PC-9 (cell line): ENCODE measurements at regions not wholly inside any gene's neighbourhood (a gene's known extent, or its start where the extent isn't known, plus 50 kb on each side); places are given as distances from the start of the nearest gene placed in this dataset.

Experiments
- BruUV-seq: library from RNA; stranded (reverse); fragments of 400-500 nt; replicated peaks from 2 replicates; lab custom pipeline; 2021; lab: Mats Ljungman, UMichigan
- CTCF ChIA-PET: fragments of 300-600 bp; sonication (Branson Sonifier 250); formaldehyde crosslinking; loops from one replicate; lab custom pipeline; 2022; ENCODE audit warnings: antibody characterized with exemption; lab: Charles Lee
- POLR2A ChIA-PET: fragments of 300-600 bp; sonication (Branson Sonifier 250); formaldehyde crosslinking; loops from one replicate; lab custom pipeline; 2022; ENCODE audit warnings: antibody characterized with exemption; ENCODE audit not compliant: unreplicated experiment; lab: Charles Lee
- DNase-seq, 2 experiments: peaks; one replicate each; pipeline versions ENCODE4 v3.0.0 to v3.0.0-alpha.2; 2015 to 2022; ENCODE audit warnings: mixed read lengths in 1 of 2
- H2AFZ ChIP-seq: fragments of 200-600 bp; sonication (generic); 2 replicates; pipeline ENCODE4 v1.8.1; 2017; ENCODE audit warnings: antibody characterized with exemption
- H3F3A ChIP-seq: fragments of 200-600 bp; sonication (generic); 2 replicates; pipeline ENCODE4 v1.8.1; 2017; ENCODE audit warnings: antibody characterized with exemption, mild to moderate bottlenecking, low read depth; ENCODE audit not compliant: insufficient read depth
- H3K27ac ChIP-seq: fragments of 200-600 bp; sonication (generic); 2 replicates; pipeline ENCODE4 v1.6.1; 2016; ENCODE audit warnings: mixed run types
- H3K27me3 ChIP-seq: fragments of 200-600 bp; sonication (generic); 2 replicates; pipeline ENCODE4 v1.6.1; 2016; ENCODE audit warnings: low read depth, mixed run types; ENCODE audit not compliant: insufficient read depth
- H3K36me3 ChIP-seq: fragments of 200-600 bp; sonication (generic); 2 replicates; pipeline ENCODE4 v1.6.1; 2016; ENCODE audit warnings: low read depth, mixed run types
- H3K4me1 ChIP-seq: fragments of 200-600 bp; sonication (generic); replicated peaks from 2 replicates; pipeline ENCODE4 v1.6.1; 2016; ENCODE audit warnings: mixed run types; ENCODE audit not compliant: insufficient read depth
- H3K4me2 ChIP-seq: fragments of 200-600 bp; sonication (generic); 2 replicates; pipeline ENCODE4 v1.6.1; 2017; ENCODE audit warnings: mixed run types
- H3K4me3 ChIP-seq: fragments of 200-600 bp; sonication (generic); 2 replicates; pipeline ENCODE4 v1.6.1; 2016; ENCODE audit warnings: mixed run types
- H3K79me2 ChIP-seq: fragments of 200-600 bp; sonication (generic); 2 replicates; pipeline ENCODE4 v1.6.1; 2017; ENCODE audit warnings: low read depth, mixed run types
- H3K9me2 ChIP-seq: fragments of 200-600 bp; sonication (generic); 2 replicates; pipeline ENCODE4 v1.8.1; 2017; ENCODE audit warnings: mild to moderate bottlenecking; ENCODE audit not compliant: insufficient read depth
- H3K9me3 ChIP-seq: fragments of 200-600 bp; sonication (generic); 2 replicates; pipeline ENCODE4 v1.8.1; 2016; ENCODE audit warnings: low read depth; ENCODE audit not compliant: insufficient read depth
- H4K20me1 ChIP-seq: fragments of 200-600 bp; sonication (generic); 2 replicates; pipeline ENCODE4 v1.8.1; 2017; ENCODE audit not compliant: insufficient read depth
- EZH2 ChIP-seq: fragments of 200-600 bp; sonication (generic); IDR thresholded peaks from 2 replicates; pipeline ENCODE4 v1.8.0; 2017; ENCODE audit warnings: antibody characterized with exemption, low read depth
- intact Hi-C: fragments of 100-400 bp; cut with micrococcal nuclease; formaldehyde crosslinking; loops from one replicate; pipeline ENCODE4 v1.10.0; 2022; ENCODE audit not compliant: unreplicated experiment
- TF ChIP-seq, protein P1 (sequence below): fragments of 200-600 bp; sonication (generic); conservative IDR thresholded peaks from 2 replicates; pipeline ENCODE4 v1.6.1; 2017; ENCODE audit warnings: mixed run types, antibody characterized with exemption, mild to moderate bottlenecking, moderate library complexity

DNA sequence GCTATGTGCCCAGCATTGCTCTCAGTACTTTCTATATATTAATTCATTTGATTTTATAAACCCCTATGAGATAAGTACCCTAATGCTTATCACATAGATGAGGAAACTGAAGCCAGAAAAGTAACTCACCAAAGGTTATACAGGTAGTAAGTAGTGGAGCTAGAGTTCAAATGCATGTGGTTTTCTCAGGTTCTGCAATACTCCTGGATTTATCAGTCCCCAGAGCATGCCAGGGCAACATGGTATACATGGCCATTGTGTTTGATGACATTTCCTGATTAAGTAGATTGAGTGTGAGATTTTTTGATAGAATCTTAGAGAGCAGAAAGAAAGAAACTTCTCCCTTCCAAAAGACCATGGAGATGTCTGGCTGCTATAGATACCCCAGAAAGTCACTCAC lies 233.1 kb downstream of the IKZF2 start:
- Histone ChIP-seq H3K4me3 (no peak overlapping the region), H3K9me2 (no peaks in the 10 kb centered on the region), H2AFZ (no peak overlapping the region), H3K36me3 (no peaks in the 10 kb centered on the region; the same call in 1 of the 2 replicates), H3K4me1 (peaks cover 55% of the 10 kb centered on the region), H3K79me2 (no peaks in the 10 kb centered on the region), H3K27ac (peak overlapping the region; percentile 98), H3K4me2 (peak overlapping the region; percentile 60), H3K9me3 (no peaks in the 10 kb centered on the region), H3F3A (peaks cover 33% of the 10 kb centered on the region), H3K27me3 (no peaks in the 10 kb centered on the region), H4K20me1 (no peaks in the 10 kb centered on the region)
- TF ChIP-seq, protein P1, sequence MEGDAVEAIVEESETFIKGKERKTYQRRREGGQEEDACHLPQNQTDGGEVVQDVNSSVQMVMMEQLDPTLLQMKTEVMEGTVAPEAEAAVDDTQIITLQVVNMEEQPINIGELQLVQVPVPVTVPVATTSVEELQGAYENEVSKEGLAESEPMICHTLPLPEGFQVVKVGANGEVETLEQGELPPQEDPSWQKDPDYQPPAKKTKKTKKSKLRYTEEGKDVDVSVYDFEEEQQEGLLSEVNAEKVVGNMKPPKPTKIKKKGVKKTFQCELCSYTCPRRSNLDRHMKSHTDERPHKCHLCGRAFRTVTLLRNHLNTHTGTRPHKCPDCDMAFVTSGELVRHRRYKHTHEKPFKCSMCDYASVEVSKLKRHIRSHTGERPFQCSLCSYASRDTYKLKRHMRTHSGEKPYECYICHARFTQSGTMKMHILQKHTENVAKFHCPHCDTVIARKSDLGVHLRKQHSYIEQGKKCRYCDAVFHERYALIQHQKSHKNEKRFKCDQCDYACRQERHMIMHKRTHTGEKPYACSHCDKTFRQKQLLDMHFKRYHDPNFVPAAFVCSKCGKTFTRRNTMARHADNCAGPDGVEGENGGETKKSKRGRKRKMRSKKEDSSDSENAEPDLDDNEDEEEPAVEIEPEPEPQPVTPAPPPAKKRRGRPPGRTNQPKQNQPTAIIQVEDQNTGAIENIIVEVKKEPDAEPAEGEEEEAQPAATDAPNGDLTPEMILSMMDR = no peak
- TF ChIP-seq EZH2 = no peak
- no peak for DNase-seq
- ChIA-PET CTCF (no interaction called here), POLR2A (no interaction called here)
- intact Hi-C loops = loop anchor here (5.0 kb wide), 1 partner anchor 104 kb away; no protein-coding TSS in a partner anchor
- BruUV-seq = no TSS peak

DNA sequence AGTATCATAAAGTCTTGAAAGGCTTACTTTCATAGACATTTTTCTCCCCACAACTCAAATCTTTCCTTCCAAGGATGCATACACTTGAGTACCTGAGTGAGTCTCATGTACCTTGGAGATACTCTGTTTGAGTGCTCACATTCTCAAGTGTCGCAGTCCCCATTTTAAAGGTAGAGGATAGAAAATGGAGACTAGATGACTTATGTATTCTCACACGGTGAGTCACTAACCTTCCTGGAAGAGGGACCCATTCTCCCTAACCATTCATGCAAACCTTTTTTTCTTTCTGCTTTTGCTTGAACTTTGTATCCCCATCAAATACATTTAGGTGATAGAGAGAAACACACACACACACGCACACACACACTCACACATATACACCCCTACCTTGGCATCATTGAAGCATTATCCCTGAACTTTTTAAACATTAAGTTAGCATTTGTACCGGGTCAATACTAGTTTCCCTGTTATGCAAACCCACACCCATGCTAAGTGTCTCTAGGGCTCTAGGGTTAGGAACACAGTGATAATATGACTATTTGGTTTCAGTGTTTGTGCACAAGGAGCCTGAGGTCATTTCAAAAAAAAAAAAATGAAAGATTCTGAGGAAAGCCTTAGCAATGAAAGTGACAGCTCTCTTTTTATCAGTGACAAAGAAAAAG lies 236.2 kb downstream of the IKZF2 start:
- H4K20me1 ChIP-seq = no peaks in the 10 kb centered on the region
- H3K4me1 ChIP-seq = peaks cover 80% of the 10 kb centered on the region
- H2AFZ ChIP-seq = no peak overlapping the region
- no peaks in the 10 kb centered on the region for H3K79me2 ChIP-seq
- CTCF ChIA-PET = no interaction called here
- H3F3A ChIP-seq = peaks cover 57% of the 10 kb centered on the region
- intact Hi-C loops = loop anchor here (5.0 kb wide), 1 partner anchor 107 kb away; no protein-coding TSS in a partner anchor
- no TSS peak for BruUV-seq
- no peaks in the 10 kb centered on the region for H3K27me3 ChIP-seq
- POLR2A ChIA-PET = interaction anchor here (0.6 kb wide), 1 partner anchor 88 kb away, joined by 10 read pairs; no protein-coding TSS in a partner anchor
- no peaks in the 10 kb centered on the region for H3K9me3 ChIP-seq
- DNase-seq = peak in 1 of 2 experiments; percentile 34
- 0 out of 2 replicates have a peak overlapping the region, but pooled peaks have one; percentile 8 for H3K4me3 ChIP-seq
- H3K9me2 ChIP-seq = no peaks in the 10 kb centered on the region
- H3K36me3 ChIP-seq = no peaks in the 10 kb centered on the region
- TF ChIP-seq, protein P1 = no peak
- TF ChIP-seq EZH2 = no peak
- H3K27ac ChIP-seq = peak overlapping the region; percentile 100
- H3K4me2 ChIP-seq = peak overlapping the region; percentile 98

DNA sequence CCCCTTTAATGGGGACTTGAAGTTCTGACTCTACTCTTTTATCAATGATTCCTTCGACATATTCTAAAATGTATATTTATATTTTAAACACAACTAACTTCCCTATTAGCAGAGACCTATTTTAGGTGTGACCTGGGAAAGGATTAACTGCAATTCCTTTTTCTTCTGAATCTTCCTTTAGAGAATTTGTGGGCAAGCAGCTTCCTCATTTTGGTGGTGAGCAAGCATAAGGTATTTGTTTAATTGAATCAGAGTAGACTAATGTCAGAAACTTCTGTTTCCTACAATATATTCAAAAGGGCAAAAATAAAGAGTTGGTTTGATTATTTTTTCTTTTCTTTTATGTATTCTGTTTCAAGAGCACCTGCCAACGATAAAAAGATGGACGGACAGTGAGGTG lies 237.0 kb downstream of the IKZF2 start:
- H2AFZ ChIP-seq = no peak overlapping the region
- H3K4me1 ChIP-seq = peaks cover 75% of the 10 kb centered on the region
- intact Hi-C loops = loop anchor here (5.0 kb wide), 1 partner anchor 52 kb away; no protein-coding TSS in a partner anchor

More for the DNA sequence above, 237.0 kb downstream of the IKZF2 start:
- no peaks in the 10 kb centered on the region for H3K79me2 ChIP-seq
- POLR2A ChIA-PET = no interaction called here
- H3K27ac ChIP-seq = peak overlapping the region; percentile 100
- CTCF ChIA-PET = no interaction called here
- H3K36me3 ChIP-seq = no peaks in the 10 kb centered on the region
- H3F3A ChIP-seq = peaks cover 51% of the 10 kb centered on the region
- H3K27me3 ChIP-seq = no peaks in the 10 kb centered on the region
- 0 out of 2 replicates have a peak overlapping the region, but pooled peaks have one; percentile 54 for H3K4me3 ChIP-seq
- H3K9me3 ChIP-seq = peaks cover 2% of the 10 kb centered on the region; the same call in 1 of the 2 replicates
- BruUV-seq = no TSS peak
- peak in 1 of 2 experiments; percentile 56 for DNase-seq
- TF ChIP-seq, protein P1 = no peak
- no peak for TF ChIP-seq EZH2
- H3K9me2 ChIP-seq = no peaks in the 10 kb centered on the region
- H3K4me2 ChIP-seq = peak overlapping the region; percentile 98
- H4K20me1 ChIP-seq = no peaks in the 10 kb centered on the region
